Testis (tissue), 2 donors: ENCODE measurements at regions not wholly inside any gene's neighbourhood (a gene's known extent, or its start where the extent isn't known, plus 50 kb on each side); places are given as distances from the start of the nearest gene placed in this dataset.

Experiments used
- DNase-seq: peaks from one replicate; pipeline ENCODE4 v3.0.0-alpha.2; 2019
- H3K27ac ChIP-seq, 2 donors: fragments of 200-600 bp; sonication (generic); one replicate each; pipeline ENCODE4 v1.5.1; 2019
- H3K27me3 ChIP-seq: fragments of 200-600 bp; sonication (generic); one replicate; pipeline ENCODE4 v1.5.1; 2019
- H3K36me3 ChIP-seq: fragments of 200-600 bp; sonication (generic); one replicate; pipeline ENCODE4 v1.5.1; 2017; ENCODE audit warnings: low read depth; ENCODE audit errors: missing control alignments
- H3K4me1 ChIP-seq: fragments of 200-600 bp; sonication (generic); one replicate; pipeline ENCODE4 v1.5.1; 2019
- H3K4me3 ChIP-seq, 2 donors: fragments of 200-600 bp; sonication (generic); one replicate each; pipeline ENCODE4 v1.5.1; 2017 to 2019
- H3K9me3 ChIP-seq: fragments of 200-600 bp; sonication (generic); one replicate; pipeline ENCODE4 v1.5.1; 2017
- POLR2A ChIP-seq: fragments of 450-650 bp; IDR thresholded peaks from one replicate; pipeline ENCODE4 v1.6.1; 2017; ENCODE audit warnings: antibody characterized with exemption, mild to moderate bottlenecking, moderate library complexity
- WGBS, 2 donors: methylation state at CpG; one replicate each; pipeline ENCODE4 v1.1.5; 2018; 5-methylcytosine and 5-hydroxymethylcytosine counted together
- intact Hi-C: fragments of 100-400 bp; cut with DNase I; formaldehyde crosslinking; loops from one replicate; pipeline ENCODE4 v1.15.1; 2023; ENCODE audit warnings: low total_unique reads
- TF ChIP-seq, protein P1 (sequence below), 3 experiments: fragments of 450-650 bp in 2 of 3; fragments of 200-600 bp in 1 of 3; sonication (generic) in 1 of 3; IDR thresholded peaks; one replicate each; pipeline ENCODE4 v1.5.1; 2016 to 2019; ENCODE audit warnings: antibody characterized with exemption in 3 of 3, mild to moderate bottlenecking in 2 of 3, moderate library complexity in 1 of 3

DNA sequence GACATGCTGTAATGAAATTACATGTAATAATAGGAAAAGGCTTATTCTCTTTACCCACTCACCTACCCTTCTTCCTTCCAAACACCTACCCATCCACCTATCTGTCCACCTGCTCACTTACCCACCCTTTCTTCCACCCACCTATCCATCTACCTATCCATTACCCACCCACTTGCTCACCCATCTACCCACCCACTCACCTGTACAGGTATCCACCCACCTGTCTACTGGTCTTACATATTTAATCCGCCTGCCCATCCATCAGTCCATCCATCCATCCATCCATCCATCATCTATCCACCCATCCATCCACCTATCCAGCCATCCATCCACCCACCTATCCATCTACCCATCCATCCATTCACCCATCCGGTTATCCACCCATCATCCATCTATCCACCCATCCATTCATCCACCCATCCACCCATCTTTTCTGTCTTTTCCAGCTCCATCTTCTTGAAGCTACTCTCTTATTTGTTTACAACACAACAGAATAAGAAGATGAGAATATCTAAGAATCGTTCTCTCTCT, 133.3 kb upstream of the STX18 start:
- intact Hi-C loops, result no loop called here
- Histone ChIP-seq H3K27ac (no peak overlapping the region), H3K4me1 (no peaks in the 10 kb centered on the region), H3K36me3 (no peaks in the 10 kb centered on the region), H3K4me3 (no peak overlapping the region), H3K27me3 (no peaks in the 10 kb centered on the region), H3K9me3 (no peaks in the 10 kb centered on the region)
- no peak for TF ChIP-seq POLR2A
- TF ChIP-seq, protein P1, sequence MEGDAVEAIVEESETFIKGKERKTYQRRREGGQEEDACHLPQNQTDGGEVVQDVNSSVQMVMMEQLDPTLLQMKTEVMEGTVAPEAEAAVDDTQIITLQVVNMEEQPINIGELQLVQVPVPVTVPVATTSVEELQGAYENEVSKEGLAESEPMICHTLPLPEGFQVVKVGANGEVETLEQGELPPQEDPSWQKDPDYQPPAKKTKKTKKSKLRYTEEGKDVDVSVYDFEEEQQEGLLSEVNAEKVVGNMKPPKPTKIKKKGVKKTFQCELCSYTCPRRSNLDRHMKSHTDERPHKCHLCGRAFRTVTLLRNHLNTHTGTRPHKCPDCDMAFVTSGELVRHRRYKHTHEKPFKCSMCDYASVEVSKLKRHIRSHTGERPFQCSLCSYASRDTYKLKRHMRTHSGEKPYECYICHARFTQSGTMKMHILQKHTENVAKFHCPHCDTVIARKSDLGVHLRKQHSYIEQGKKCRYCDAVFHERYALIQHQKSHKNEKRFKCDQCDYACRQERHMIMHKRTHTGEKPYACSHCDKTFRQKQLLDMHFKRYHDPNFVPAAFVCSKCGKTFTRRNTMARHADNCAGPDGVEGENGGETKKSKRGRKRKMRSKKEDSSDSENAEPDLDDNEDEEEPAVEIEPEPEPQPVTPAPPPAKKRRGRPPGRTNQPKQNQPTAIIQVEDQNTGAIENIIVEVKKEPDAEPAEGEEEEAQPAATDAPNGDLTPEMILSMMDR (IDR thresholded peaks at IDR 0.05), result no peak
- no peak for DNase-seq
- WGBS, 2 donors, result 88 to 96% methylated on average over 3 of the region's 3 CpGs

DNA sequence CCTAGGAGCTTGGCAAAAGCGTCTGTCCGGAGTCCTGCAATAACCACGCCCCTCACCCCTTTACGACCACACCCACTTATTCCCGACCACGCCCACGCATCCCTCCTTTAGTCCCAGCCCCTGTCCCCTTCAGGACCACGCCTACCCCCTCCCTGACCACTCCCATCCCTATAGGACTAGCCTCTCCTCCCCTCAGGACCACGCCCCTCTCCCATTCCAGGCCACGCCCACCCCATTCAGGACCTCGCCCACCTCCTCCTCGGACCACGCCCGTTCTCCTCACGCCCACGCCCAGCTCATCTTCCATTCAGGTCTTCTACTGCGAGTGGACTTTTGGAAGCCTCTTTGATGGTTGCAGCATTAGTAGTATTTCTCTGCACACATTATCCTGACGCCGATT, 131.2 kb upstream of the STX18 start:
- Histone ChIP-seq H3K4me3 (peak overlapping the region in 1 of 2 donors; percentile 2), H3K4me1 (no peaks in the 10 kb centered on the region), H3K27me3 (no peaks in the 10 kb centered on the region), H3K36me3 (no peaks in the 10 kb centered on the region), H3K9me3 (no peaks in the 10 kb centered on the region), H3K27ac (no peak overlapping the region)
- intact Hi-C loops, result no loop called here
- TF ChIP-seq, protein P1 (IDR thresholded peaks at IDR 0.05), result no peak
- no peak for TF ChIP-seq POLR2A
- DNase-seq, result peak; percentile 84
- 38 to 43% methylated on average over 19 of the region's 19 CpGs for WGBS, 2 donors

DNA sequence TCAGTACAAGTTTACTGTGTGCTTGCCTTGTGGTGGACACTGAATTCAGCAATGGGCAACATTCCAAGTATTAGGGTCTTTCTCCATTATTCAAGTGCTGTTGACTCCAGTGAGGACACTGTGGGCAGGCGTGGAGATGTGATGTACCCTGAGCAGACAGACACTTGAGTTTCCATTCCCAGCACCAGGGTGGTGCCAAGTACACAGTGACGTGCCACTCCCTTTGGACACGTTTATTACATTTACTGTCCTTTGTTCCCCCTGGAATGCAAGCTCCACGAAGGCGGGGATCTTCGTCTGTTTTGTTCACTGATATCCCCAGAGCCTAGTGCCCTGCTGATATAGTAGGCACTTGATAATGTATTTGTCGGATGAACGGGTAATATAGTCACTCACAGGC, 130.6 kb upstream of the STX18 start:
- no peaks in the 10 kb centered on the region for H3K36me3 ChIP-seq
- H3K4me3 ChIP-seq, result no peak overlapping the region
- 60 to 68% methylated on average over 8 of the region's 8 CpGs for WGBS, 2 donors
- TF ChIP-seq POLR2A, result no peak
- TF ChIP-seq, protein P1 (IDR thresholded peaks at IDR 0.05), result no peak
- H3K27ac ChIP-seq, result no peak overlapping the region
- no peaks in the 10 kb centered on the region for H3K9me3 ChIP-seq
- intact Hi-C loops, result no loop called here
- H3K4me1 ChIP-seq, result no peaks in the 10 kb centered on the region
- DNase-seq, result no peak
- no peaks in the 10 kb centered on the region for H3K27me3 ChIP-seq

DNA sequence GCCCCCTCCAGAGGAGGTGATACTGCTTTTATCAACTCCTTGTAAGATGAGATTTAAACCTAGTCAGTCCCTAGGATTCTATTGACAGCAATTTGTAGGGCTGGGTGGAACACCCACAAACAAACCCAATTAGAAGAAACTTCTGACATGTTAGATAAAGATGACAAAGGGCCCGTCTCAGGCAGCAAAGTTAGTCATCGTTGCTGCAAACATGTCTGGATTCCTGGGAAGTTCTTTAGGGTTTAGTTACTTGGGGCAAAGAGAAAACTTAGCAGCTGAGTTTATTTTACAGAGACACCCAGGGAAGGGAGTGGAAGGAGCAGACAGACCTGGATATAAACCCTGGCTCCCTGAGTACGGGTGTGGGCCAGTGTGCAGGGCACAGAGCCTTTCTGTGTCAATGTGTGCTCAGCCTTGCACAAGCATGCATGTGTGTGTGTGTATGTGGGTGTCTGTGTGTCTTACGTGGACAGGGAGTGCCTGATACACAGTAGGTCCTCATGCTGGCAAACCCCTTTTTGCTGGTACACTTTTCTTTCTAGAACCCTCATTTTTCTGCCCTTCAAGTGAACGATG, 130.0 kb upstream of the STX18 start:
- Histone ChIP-seq H3K27ac (no peak overlapping the region), H3K27me3 (no peaks in the 10 kb centered on the region), H3K36me3 (no peaks in the 10 kb centered on the region), H3K4me3 (no peak overlapping the region), H3K4me1 (no peaks in the 10 kb centered on the region), H3K9me3 (no peaks in the 10 kb centered on the region)
- TF ChIP-seq, protein P1 (IDR thresholded peaks at IDR 0.05), result no peak
- TF ChIP-seq POLR2A, result no peak
- 55 to 65% methylated on average over 5 of the region's 5 CpGs for WGBS, 2 donors
- intact Hi-C loops, result no loop called here
- DNase-seq, result no peak

DNA sequence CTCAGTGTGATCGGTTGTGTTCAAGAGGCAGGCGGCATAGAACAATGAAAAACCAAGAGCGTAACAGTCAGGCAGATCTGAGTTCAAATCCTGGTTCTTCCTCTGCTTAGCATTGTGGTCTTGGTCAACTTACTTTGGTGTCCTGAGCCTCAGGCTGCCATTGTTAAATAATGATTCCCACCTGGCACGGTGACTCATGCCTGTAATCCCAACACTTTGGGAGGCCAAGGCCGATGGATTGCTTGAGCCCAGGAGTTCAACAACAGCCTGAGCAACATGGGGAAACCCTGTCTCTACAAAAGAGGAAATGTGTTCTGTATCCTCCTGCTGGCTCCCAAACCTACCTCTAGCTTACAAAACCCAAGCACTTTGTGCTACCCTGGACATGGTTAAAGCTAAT, 129.0 kb upstream of the STX18 start:
- Histone ChIP-seq H3K9me3 (no peaks in the 10 kb centered on the region), H3K27me3 (no peaks in the 10 kb centered on the region), H3K4me1 (no peaks in the 10 kb centered on the region), H3K4me3 (no peak overlapping the region), H3K27ac (no peak overlapping the region), H3K36me3 (no peaks in the 10 kb centered on the region)
- TF ChIP-seq, protein P1 (IDR thresholded peaks at IDR 0.05), result no peak
- TF ChIP-seq POLR2A, result no peak
- WGBS, 2 donors, result 83 to 86% methylated on average over 5 of the region's 5 CpGs
- intact Hi-C loops, result no loop called here
- DNase-seq, result no peak
